Neural cell (in vitro differentiated cells): ENCODE measurements at regions not wholly inside any gene's neighbourhood (a gene's known extent, or its start where the extent isn't known, plus 50 kb on each side); places are given as distances from the start of the nearest gene placed in this dataset.

Source experiments
- H2AFZ ChIP-seq: fragments of 200-600, 300-800 bp; sonication (generic), shearing (Covaris generic); 2 replicates; pipeline ENCODE4 v1.6.0; 2014; ENCODE audit warnings: low read depth, mild to moderate bottlenecking, antibody characterized with exemption, low read length, moderate library complexity
- H3F3A ChIP-seq: fragments of 200-600 bp; shearing (Covaris generic); 2 replicates; pipeline ENCODE4 v1.6.1; 2016; ENCODE audit warnings: mild to moderate bottlenecking, moderate library complexity, mixed read lengths, antibody characterized with exemption, low read length; ENCODE audit not compliant: insufficient read depth, poor library complexity, severe bottlenecking
- H3K27ac ChIP-seq: fragments of 200-600, 300-800 bp; sonication (generic), shearing (Covaris generic); 2 replicates; pipeline ENCODE4 v1.5.1; 2014; ENCODE audit warnings: mild to moderate bottlenecking, low read length, moderate library complexity
- H3K27me3 ChIP-seq: fragments of 300-800, 200-600 bp; sonication (generic), shearing (Covaris generic); 2 replicates; pipeline ENCODE4 v1.6.0; 2014; ENCODE audit warnings: mild to moderate bottlenecking, low read depth, low read length, moderate library complexity; ENCODE audit not compliant: insufficient read depth
- H3K36me3 ChIP-seq: fragments of 300-800, 200-600 bp; sonication (generic), shearing (Covaris generic); 2 replicates; pipeline ENCODE4 v1.5.1; 2014; ENCODE audit warnings: mild to moderate bottlenecking, antibody characterized with exemption, low read length, moderate library complexity; ENCODE audit not compliant: insufficient read depth
- H3K4me2 ChIP-seq: fragments of 300-800, 200-600 bp; sonication (generic), shearing (Covaris generic); 2 replicates; pipeline ENCODE4 v1.6.0; 2014; ENCODE audit warnings: mild to moderate bottlenecking, low read length
- H3K4me3 ChIP-seq: fragments of 300-800, 200-600 bp; sonication (generic), shearing (Covaris generic); 2 replicates; pipeline ENCODE4 v1.5.1; 2014; ENCODE audit warnings: mild to moderate bottlenecking, low read length, moderate library complexity
- H3K79me2 ChIP-seq: fragments of 200-600 bp; shearing (Covaris generic); replicated peaks from 2 replicates; pipeline ENCODE4 v1.6.0; 2014; ENCODE audit warnings: mild to moderate bottlenecking, low read length, moderate library complexity; ENCODE audit not compliant: insufficient read depth
- H3K9ac ChIP-seq: fragments of 300-800, 200-600 bp; sonication (generic), shearing (Covaris generic); 2 replicates; pipeline ENCODE4 v1.6.1; 2016; ENCODE audit warnings: mild to moderate bottlenecking, low read length, mixed read lengths
- H3K9me2 ChIP-seq: fragments of 200-600 bp; shearing (Covaris generic); 2 replicates; pipeline ENCODE4 v1.6.1; 2016; ENCODE audit warnings: mild to moderate bottlenecking, low read length, mixed read lengths; ENCODE audit not compliant: insufficient read depth
- H3K9me3 ChIP-seq: fragments of 200-600, 300-800 bp; sonication (generic), shearing (Covaris generic); 2 replicates; pipeline ENCODE4 v1.6.1; 2016; ENCODE audit warnings: mild to moderate bottlenecking, mixed run types, low read length, moderate library complexity, mixed read lengths
- H4K20me1 ChIP-seq: fragments of 200-600 bp; shearing (Covaris generic); 2 replicates; pipeline ENCODE4 v1.6.1; 2016; ENCODE audit warnings: mild to moderate bottlenecking, mixed run types; ENCODE audit not compliant: insufficient read depth
- CTCF ChIP-seq: fragments of 450-650 bp; IDR thresholded peaks from 2 replicates; pipeline ENCODE4 v1.5.1; 2014; ENCODE audit warnings: antibody characterized with exemption, mild to moderate bottlenecking, moderate library complexity; ENCODE audit not compliant: poor library complexity, severe bottlenecking
- EP300 ChIP-seq: fragments of 450-650 bp; conservative IDR thresholded peaks from 2 replicates; pipeline ENCODE4 v1.6.1; 2014; ENCODE audit warnings: antibody characterized with exemption, mild to moderate bottlenecking, moderate library complexity; ENCODE audit not compliant: poor library complexity, severe bottlenecking
- EZH2 ChIP-seq: fragments of 200-600, 300-800 bp; shearing (Covaris generic), sonication (generic); IDR thresholded peaks from 2 replicates; pipeline ENCODE4 v1.6.1; 2014; ENCODE audit warnings: antibody characterized with exemption, low read length, borderline replicate concordance, mild to moderate bottlenecking; ENCODE audit not compliant: insufficient read depth, poor library complexity, severe bottlenecking
- MXI1 ChIP-seq: fragments of 450-650 bp; conservative IDR thresholded peaks from 2 replicates; pipeline ENCODE4 v1.6.1; 2014; ENCODE audit warnings: antibody characterized with exemption, mild to moderate bottlenecking; ENCODE audit not compliant: poor library complexity, severe bottlenecking
- POLR2AphosphoS5 ChIP-seq: IDR thresholded peaks from 2 replicates; pipeline ENCODE4 v1.6.1; 2012
- RAD21 ChIP-seq: fragments of 450-650 bp; conservative IDR thresholded peaks from 2 replicates; pipeline ENCODE4 v1.6.1; 2014; ENCODE audit warnings: antibody characterized with exemption, mild to moderate bottlenecking, moderate library complexity
- REST ChIP-seq: IDR thresholded peaks from 2 replicates; pipeline ENCODE4 v1.6.1; 2012; ENCODE audit warnings: borderline replicate concordance
- SMC3 ChIP-seq: fragments of 450-650 bp; conservative IDR thresholded peaks from 2 replicates; pipeline ENCODE4 v1.6.1; 2014; ENCODE audit warnings: antibody characterized with exemption, mild to moderate bottlenecking, moderate library complexity; ENCODE audit not compliant: poor library complexity
- TAF1 ChIP-seq: IDR thresholded peaks from 2 replicates; pipeline ENCODE4 v1.6.1; 2012; ENCODE audit warnings: low read depth

- Histone ChIP-seq H3K9ac (no peak overlapping the region), H3K79me2 (no peaks in the 10 kb centered on the region), H3K27ac (no peak overlapping the region), H3K9me3 (no peaks in the 10 kb centered on the region), H3K4me3 (no peak overlapping the region), H4K20me1 (no peaks in the 10 kb centered on the region), H3K9me2 (no peaks in the 10 kb centered on the region), H3K27me3 (no peaks in the 10 kb centered on the region), H3F3A (no peaks in the 10 kb centered on the region), H3K4me2 (no peak overlapping the region), H3K36me3 (no peaks in the 10 kb centered on the region), H2AFZ (no peak overlapping the region)
- no peak for TF ChIP-seq REST
- no peak for TF ChIP-seq RAD21
- no peak for TF ChIP-seq SMC3
- no peak for TF ChIP-seq TAF1
- TF ChIP-seq POLR2AphosphoS5, result no peak
- no peak for TF ChIP-seq CTCF
- no peak for TF ChIP-seq EZH2
- TF ChIP-seq EP300, result no peak
- TF ChIP-seq MXI1, result no peak
Measured at GRCh38 chrX:74211911-74212310, 92.1 kb upstream of the ZCCHC13 start.

- no peaks in the 10 kb centered on the region for H3K79me2 ChIP-seq
- no peaks in the 10 kb centered on the region for H3K36me3 ChIP-seq
- no peaks in the 10 kb centered on the region for H4K20me1 ChIP-seq
- no peak overlapping the region for H2AFZ ChIP-seq
- no peaks in the 10 kb centered on the region for H3K9me2 ChIP-seq
- TF ChIP-seq MXI1 (no peak), REST (no peak), CTCF (no peak), EZH2 (no peak), RAD21 (no peak), TAF1 (no peak)
- H3K4me3 ChIP-seq, result no peak overlapping the region
- H3F3A ChIP-seq, result no peaks in the 10 kb centered on the region
- H3K4me2 ChIP-seq, result no peak overlapping the region
- no peaks in the 10 kb centered on the region for H3K27me3 ChIP-seq
- H3K9me3 ChIP-seq, result no peaks in the 10 kb centered on the region
- no peak overlapping the region for H3K27ac ChIP-seq
- no peak overlapping the region for H3K9ac ChIP-seq
Measured at GRCh38 chrX:74207539-74207938, 96.4 kb upstream of the ZCCHC13 start.
